ENCODE measurements at regions not wholly inside any gene's neighbourhood (a gene's known extent, or its start where the extent isn't known, plus 50 kb on each side); places are given as distances from the start of the nearest gene placed in this dataset.
"Not testable (repeated sequence)": the region's sequence is repeated elsewhere in the genome, so short reads cannot be mapped to it uniquely, and the experiment has no call there.

- DNase-seq: no peak
Measured at GRCh38 chr5:179497636-179498340, 52.6 kb upstream of the RUFY1 start.

GRCh38 chr5:179495906-179496455, 54.4 kb upstream of the RUFY1 start:
- peak; percentile 24 for DNase-seq

GRCh38 chr5:179494774-179495526, 55.4 kb upstream of the RUFY1 start:
- DNase-seq: no peak

GRCh38 chr5:179488975-179489374, 61.4 kb upstream of the RUFY1 start:
- DNase-seq: no peak

- DNase-seq: no peak
Measured at GRCh38 chr5:179488491-179488890, 61.9 kb upstream of the RUFY1 start.

- no peak for DNase-seq
Measured at GRCh38 chr5:179487145-179487544, 63.2 kb upstream of the RUFY1 start.

GRCh38 chr5:179486596-179487051, 63.7 kb upstream of the RUFY1 start:
- peak; percentile 53 for DNase-seq

GRCh38 chr5:179485845-179486575, 64.3 kb upstream of the RUFY1 start:
- DNase-seq: no peak

- no peak for DNase-seq
Measured at GRCh38 chr5:179484761-179485160, 65.6 kb upstream of the RUFY1 start.

GRCh38 chr5:179484201-179484600, 66.2 kb upstream of the RUFY1 start:
- DNase-seq: no peak

- no peak for DNase-seq
Measured at GRCh38 chr5:179478624-179479023, 71.7 kb upstream of the RUFY1 start.

GRCh38 chr5:179475208-179475751, 75.1 kb upstream of the RUFY1 start:
- DNase-seq: no peak

- no peak for DNase-seq
Measured at GRCh38 chr5:179472641-179473040, 77.7 kb upstream of the RUFY1 start.

- no peak for DNase-seq
Measured at GRCh38 chr5:179472174-179472573, 78.2 kb upstream of the RUFY1 start.

- DNase-seq: no peak
Measured at GRCh38 chr5:179470201-179470600, 80.2 kb upstream of the RUFY1 start.

GRCh38 chr5:179468696-179469095, 81.7 kb upstream of the RUFY1 start:
- no peak for DNase-seq

- DNase-seq: no peak
Measured at GRCh38 chr5:179467441-179467840, 82.9 kb upstream of the RUFY1 start.

- no peak for DNase-seq
Measured at GRCh38 chr5:179464631-179465030, 85.7 kb upstream of the RUFY1 start.

- DNase-seq: no peak
Measured at GRCh38 chr5:179462040-179462439, 88.3 kb upstream of the RUFY1 start.

GRCh38 chr5:179461576-179461975, 88.8 kb upstream of the RUFY1 start:
- DNase-seq: no peak

GRCh38 chr5:179459771-179460170, 90.6 kb upstream of the RUFY1 start:
- no peak for DNase-seq

- no peak for DNase-seq
Measured at GRCh38 chr5:179457612-179458011, 92.7 kb upstream of the RUFY1 start.

- not testable (repeated sequence) for DNase-seq
Measured at GRCh38 chr5:179456075-179456474, 94.3 kb upstream of the RUFY1 start.

Measured in COR-L47 (cell line).